IMR-90 (cell line): ENCODE measurements at regions not wholly inside any gene's neighbourhood (a gene's known extent, or its start where the extent isn't known, plus 50 kb on each side); places are given as distances from the start of the nearest gene placed in this dataset.

ENCODE experiments used
- CTCF ChIP-seq: conservative IDR thresholded peaks from 2 replicates; pipeline ENCODE4 v1.5.1; 2012; ENCODE audit warnings: mild to moderate bottlenecking, low read depth, low read length, improper control_type of control experiment
- FOS ChIP-seq: fragments of 150-350 bp; IDR thresholded peaks from 2 replicates; pipeline ENCODE4 v1.6.1; 2016; ENCODE audit warnings: low read depth, low read length
- RCOR1 ChIP-seq: IDR thresholded peaks from 2 replicates; pipeline ENCODE4 v1.6.1; 2012; ENCODE audit warnings: mild to moderate bottlenecking, low read length, improper control_type of control experiment; ENCODE audit not compliant: insufficient replicate concordance
- TF ChIP-seq, protein P1 (sequence below): fragments of 150-350 bp; IDR thresholded peaks from 2 replicates; pipeline ENCODE4 v1.6.1; 2016; ENCODE audit warnings: low read depth, mild to moderate bottlenecking, low read length, moderate library complexity, borderline replicate concordance

GRCh38 chr2:217121565-217121964 lies 261.7 kb upstream of the TNP1 start:
- TF ChIP-seq CTCF (no peak), RCOR1 (no peak), FOS (no peak)
- TF ChIP-seq, protein P1, sequence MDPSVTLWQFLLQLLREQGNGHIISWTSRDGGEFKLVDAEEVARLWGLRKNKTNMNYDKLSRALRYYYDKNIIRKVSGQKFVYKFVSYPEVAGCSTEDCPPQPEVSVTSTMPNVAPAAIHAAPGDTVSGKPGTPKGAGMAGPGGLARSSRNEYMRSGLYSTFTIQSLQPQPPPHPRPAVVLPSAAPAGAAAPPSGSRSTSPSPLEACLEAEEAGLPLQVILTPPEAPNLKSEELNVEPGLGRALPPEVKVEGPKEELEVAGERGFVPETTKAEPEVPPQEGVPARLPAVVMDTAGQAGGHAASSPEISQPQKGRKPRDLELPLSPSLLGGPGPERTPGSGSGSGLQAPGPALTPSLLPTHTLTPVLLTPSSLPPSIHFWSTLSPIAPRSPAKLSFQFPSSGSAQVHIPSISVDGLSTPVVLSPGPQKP: no peak
